H1 (cell line): ENCODE measurements at regions not wholly inside any gene's neighbourhood (a gene's known extent, or its start where the extent isn't known, plus 50 kb on each side); places are given as distances from the start of the nearest gene placed in this dataset.

Experiments used
- CTCF ChIA-PET: fragments of 300-600 bp; sonication (Branson Sonifier 250); formaldehyde crosslinking; loops from one replicate; lab custom pipeline; 2021; ENCODE audit not compliant: partially characterized antibody; lab: Charles Lee
- POLR2A ChIA-PET: fragments of 300-600 bp; sonication (Branson Sonifier 250); formaldehyde crosslinking; loops from one replicate; lab custom pipeline; 2021; ENCODE audit warnings: inconsistent platforms; ENCODE audit not compliant: partially characterized antibody; lab: Charles Lee
- DNase-seq, 2 experiments: peaks; one replicate each; pipeline versions ENCODE4 v3.0.0 to v3.0.0-alpha.2; 2010 to 2022; ENCODE audit warnings: low spot score in 2 of 2, low read depth in 1 of 2, mixed read lengths in 1 of 2
- FAIRE-seq: peaks from 2 replicates; lab custom pipeline; 2011; peaks lifted over from hg19 to GRCh38; lab: Jason Lieb, UNC
- H2AFZ ChIP-seq: 2 replicates; pipeline ENCODE4 v1.8.1; 2012; ENCODE audit warnings: low read length, inconsistent platforms
- H2AK5ac ChIP-seq: 2 replicates; pipeline ENCODE4 v1.6.1; 2013; ENCODE audit warnings: low read depth, low read length
- H2BK120ac ChIP-seq: replicated peaks from 2 replicates; pipeline ENCODE3; 2013; ENCODE audit warnings: low read depth, low read length, inconsistent platforms
- H2BK12ac ChIP-seq: 2 replicates; pipeline ENCODE4 v1.6.1; 2013; ENCODE audit warnings: low read depth, low read length
- H2BK15ac ChIP-seq: 2 replicates; pipeline ENCODE4 v1.6.1; 2013; ENCODE audit warnings: low read length
- H2BK20ac ChIP-seq: 2 replicates; pipeline ENCODE4 v1.6.1; 2013; ENCODE audit warnings: low read length
- H2BK5ac ChIP-seq: 2 replicates; pipeline ENCODE4 v1.6.1; 2013; ENCODE audit warnings: low read depth, low read length
- H3K14ac ChIP-seq: 2 replicates; pipeline ENCODE4 v1.6.1; 2013; ENCODE audit warnings: inconsistent platforms; ENCODE audit not compliant: insufficient read length
- H3K18ac ChIP-seq: 2 replicates; pipeline ENCODE4 v1.6.1; 2013; ENCODE audit warnings: low read length; ENCODE audit errors: extremely low read depth
- H3K23ac ChIP-seq: 2 replicates; pipeline ENCODE4 v1.6.1; 2013; ENCODE audit warnings: inconsistent platforms; ENCODE audit not compliant: insufficient read length
- H3K23me2 ChIP-seq: 2 replicates; pipeline ENCODE4 v1.6.1; 2013; ENCODE audit warnings: low read depth, low read length
- H3K27ac ChIP-seq: 2 replicates; pipeline ENCODE4 v1.6.1; 2011; ENCODE audit warnings: low read depth, low read length, inconsistent platforms
- H3K27me3 ChIP-seq, 4 experiments: replicated peaks in 1 of 4; 1 replicate in 1 of 4; 2 replicates in 3 of 4; pipeline versions ENCODE4 v1.6.1 to v1.8.1; 2011 to 2013; ENCODE audit warnings: low read length in 3 of 4, mild to moderate bottlenecking in 3 of 4, inconsistent platforms in 2 of 4, mixed read lengths in 2 of 4, moderate library complexity in 1 of 4; ENCODE audit not compliant: control insufficient read depth in 3 of 4, insufficient read depth in 3 of 4; ENCODE audit errors: extremely low read depth in 1 of 4
- H3K36me3 ChIP-seq, 4 experiments: 2 replicates each; pipeline versions ENCODE4 v1.6.1 to v1.8.1; 2011 to 2013; ENCODE audit warnings: mild to moderate bottlenecking in 4 of 4, low read length in 3 of 4, moderate library complexity in 2 of 4, control low read depth in 1 of 4, inconsistent platforms in 1 of 4; ENCODE audit not compliant: insufficient read depth in 4 of 4, control insufficient read depth in 2 of 4
- H3K4ac ChIP-seq: replicated peaks from 2 replicates; pipeline ENCODE3; 2013; ENCODE audit warnings: low read length, low read depth, mixed read lengths, inconsistent platforms; ENCODE audit not compliant: insufficient read length
- H3K4me1 ChIP-seq, 4 experiments: replicated peaks in 1 of 4; 1 replicate in 1 of 4; 2 replicates in 3 of 4; pipeline versions ENCODE4 v1.6.1 to v1.8.1; 2011 to 2013; ENCODE audit warnings: low read length in 3 of 4, inconsistent platforms in 2 of 4, mixed read lengths in 1 of 4; ENCODE audit not compliant: insufficient read depth in 4 of 4, control insufficient read depth in 3 of 4
- H3K4me2 ChIP-seq, 2 experiments: 2 replicates each; pipeline versions ENCODE4 v1.6.1 to v1.8.1; 2011 to 2013; ENCODE audit warnings: low read depth in 2 of 2, low read length in 2 of 2, control low read depth in 1 of 2, inconsistent platforms in 1 of 2, mild to moderate bottlenecking in 1 of 2; ENCODE audit not compliant: insufficient read depth in 1 of 2
- H3K4me3 ChIP-seq, 4 experiments: fragments of 200-600, 300-600 bp in 1 of 4; sonication (generic), shearing (Covaris generic), sonication (Bioruptor Twin) in 1 of 4; 2 replicates each; pipeline versions ENCODE4 v1.5.1 to v1.8.1; 2011 to 2016; ENCODE audit warnings: low read length in 4 of 4, low read depth in 3 of 4, control low read depth in 2 of 4, inconsistent platforms in 2 of 4, mild to moderate bottlenecking in 2 of 4, mixed read lengths in 1 of 4, moderate library complexity in 1 of 4; ENCODE audit not compliant: insufficient read depth in 2 of 4; ENCODE audit errors: extremely low read depth in 1 of 4
- H3K56ac ChIP-seq: replicated peaks from 2 replicates; pipeline ENCODE3; 2013; ENCODE audit warnings: low read depth, mild to moderate bottlenecking, mixed read lengths, low read length, inconsistent platforms; ENCODE audit not compliant: insufficient read length
- H3K79me1 ChIP-seq: 2 replicates; pipeline ENCODE4 v1.6.1; 2013; ENCODE audit warnings: low read depth, low read length, control low read depth
- H3K79me2 ChIP-seq, 2 experiments: 2 replicates each; pipeline versions ENCODE4 v1.6.1 to v1.8.1; 2012 to 2013; ENCODE audit warnings: low read length in 2 of 2, mild to moderate bottlenecking in 2 of 2, inconsistent platforms in 1 of 2; ENCODE audit not compliant: insufficient read depth in 2 of 2, control insufficient read depth in 1 of 2
- H3K9ac ChIP-seq, 4 experiments: replicated peaks in 1 of 4; 1 replicate in 1 of 4; 2 replicates in 3 of 4; pipeline versions ENCODE4 v1.6.1 to v1.8.1; 2011 to 2013; ENCODE audit warnings: low read depth in 3 of 4, low read length in 3 of 4, control low read depth in 2 of 4, mild to moderate bottlenecking in 2 of 4, moderate library complexity in 2 of 4, inconsistent platforms in 1 of 4; ENCODE audit errors: extremely low read depth in 1 of 4
- H3K9me3 ChIP-seq, 2 experiments: 2 replicates each; pipeline versions ENCODE4 v1.6.1 to v1.8.1; 2012 to 2013; ENCODE audit warnings: mild to moderate bottlenecking in 2 of 2, moderate library complexity in 2 of 2, control low read depth in 1 of 2, inconsistent platforms in 1 of 2, low read depth in 1 of 2, low read length in 1 of 2, mixed read lengths in 1 of 2; ENCODE audit not compliant: insufficient read depth in 2 of 2
- H4K20me1 ChIP-seq, 2 experiments: replicated peaks in 1 of 2; 2 replicates each; pipeline versions ENCODE3 to v1.8.1; 2011 to 2013; ENCODE audit warnings: inconsistent platforms in 2 of 2, low read length in 2 of 2, mild to moderate bottlenecking in 1 of 2; ENCODE audit not compliant: insufficient read depth in 2 of 2, control insufficient read depth in 1 of 2
- H4K5ac ChIP-seq: 2 replicates; pipeline ENCODE4 v1.6.1; 2013; ENCODE audit warnings: low read length, low read depth, mixed read lengths, inconsistent platforms; ENCODE audit not compliant: insufficient read length
- H4K8ac ChIP-seq: 2 replicates; pipeline ENCODE4 v1.8.0; 2013; ENCODE audit warnings: mild to moderate bottlenecking, moderate library complexity, low read length, inconsistent platforms; ENCODE audit not compliant: insufficient read depth; ENCODE audit errors: extremely low read depth
- H4K91ac ChIP-seq: replicated peaks from 2 replicates; pipeline ENCODE3; 2013; ENCODE audit warnings: low read length, mixed read lengths, inconsistent platforms; ENCODE audit not compliant: insufficient read length
- CHD2 ChIP-seq: IDR thresholded peaks from 2 replicates; pipeline ENCODE4 v1.6.1; 2012; ENCODE audit warnings: low read length, improper control_type of control experiment
- EZH2 ChIP-seq: fragments of 200-600 bp; sonication (generic); IDR thresholded peaks from 2 replicates; pipeline ENCODE4 v1.7.1; 2012; ENCODE audit warnings: low read depth, mild to moderate bottlenecking, moderate library complexity, low read length, inconsistent platforms; ENCODE audit not compliant: severe bottlenecking
- HDAC2 ChIP-seq, 2 experiments: fragments of 300-600 bp in 1 of 2; sonication (generic) in 1 of 2; IDR thresholded peaks; 2 replicates each; pipeline ENCODE4 v1.6.1; 2011 to 2012; ENCODE audit warnings: low read depth in 2 of 2, low read length in 2 of 2, mild to moderate bottlenecking in 2 of 2, moderate library complexity in 2 of 2, borderline replicate concordance in 1 of 2, inconsistent platforms in 1 of 2
- KDM1A ChIP-seq: fragments of 200-600, 300-600 bp; sonication (generic); IDR thresholded peaks from 2 replicates; pipeline ENCODE4 v1.7.1; 2016; ENCODE audit warnings: mild to moderate bottlenecking, low read length, borderline replicate concordance
- KDM4A ChIP-seq: IDR thresholded peaks from one replicate; pipeline ENCODE4 v1.7.1; 2012; ENCODE audit warnings: low read depth, mild to moderate bottlenecking, moderate library complexity, low read length, inconsistent platforms; ENCODE audit not compliant: severe bottlenecking
- POLR2AphosphoS5 ChIP-seq: IDR thresholded peaks from 2 replicates; pipeline ENCODE4 v1.6.1; 2011; ENCODE audit warnings: low read depth, low read length
- SAP30 ChIP-seq: fragments of 300-600 bp; sonication (generic); IDR thresholded peaks from 2 replicates; pipeline ENCODE4 v1.7.1; 2012; ENCODE audit warnings: low read length, moderate library complexity, mild to moderate bottlenecking, inconsistent platforms; ENCODE audit not compliant: insufficient read depth, insufficient replicate concordance
- SIN3A ChIP-seq, 2 experiments: IDR thresholded peaks in 1 of 2; conservative IDR thresholded peaks in 1 of 2; 2 replicates each; pipeline ENCODE4 v1.6.1; 2011 to 2012; ENCODE audit warnings: low read length in 2 of 2, improper control_type of control experiment in 1 of 2, low read depth in 1 of 2, mild to moderate bottlenecking in 1 of 2
- SUZ12 ChIP-seq: fragments of 200-600 bp; sonication (generic); IDR thresholded peaks from 2 replicates; pipeline ENCODE4 v1.6.1; 2012; ENCODE audit warnings: mild to moderate bottlenecking, inconsistent platforms, low read length, moderate library complexity, mixed read lengths
- ZNF274 ChIP-seq: IDR thresholded peaks from 2 replicates; pipeline ENCODE4 v1.7.0; 2012; ENCODE audit warnings: low read length, borderline replicate concordance; ENCODE audit errors: extremely low read depth
- WGBS, 2 experiments: shearing (Covaris generic) in 1 of 2; methylation state at CpG; one replicate each; pipeline versions ENCODE4 v1.1.6 to v1.1.7; 2013 to 2015; ENCODE audit warnings: low lambda C conversion rate in 2 of 2, mixed read lengths in 2 of 2, inconsistent platforms in 1 of 2, low coverage in 1 of 2, missing lambda C conversion rate in 1 of 2; ENCODE audit not compliant: insufficient replicate concordance in 2 of 2, insufficient coverage in 1 of 2, insufficient read length in 1 of 2; ENCODE audit errors: extremely low coverage in 1 of 2, missing lambda C conversion rate in 1 of 2; 5-methylcytosine and 5-hydroxymethylcytosine counted together

GRCh38 chr10:61338146-61338545, 115.0 kb downstream of the TMEM26 start:
- Histone ChIP-seq H3K79me1 (no peaks in the 10 kb centered on the region), H3K27ac (no peak overlapping the region), H2AFZ (no peak overlapping the region), H2BK5ac (no peak overlapping the region), H3K4me2 (no peak overlapping the region), H2AK5ac (no peak overlapping the region), H3K14ac (no peak overlapping the region), H3K4me1 (no peaks in the 10 kb centered on the region), H3K23ac (no peak overlapping the region), H2BK120ac (no peak overlapping the region), H3K23me2 (no peaks in the 10 kb centered on the region), H3K4ac (no peak overlapping the region), H2BK12ac (no peak overlapping the region), H2BK15ac (no peak overlapping the region), H4K20me1 (no peaks in the 10 kb centered on the region), H4K5ac (no peak overlapping the region), H3K9me3 (no peaks in the 10 kb centered on the region), H2BK20ac (no peak overlapping the region), H3K56ac (no peak overlapping the region), H4K8ac (no peak overlapping the region), H4K91ac (no peak overlapping the region), H3K27me3 (no peaks in the 10 kb centered on the region), H3K79me2 (no peaks in the 10 kb centered on the region), H3K18ac (no peak overlapping the region), H3K4me3 (no peak overlapping the region), H3K36me3 (no peaks in the 10 kb centered on the region), H3K9ac (no peak overlapping the region)
- FAIRE-seq: no peak
- ChIA-PET CTCF (no interaction called here), POLR2A (no interaction called here)
- WGBS, 2 experiments: 92% methylated on average over 1 of the region's 1 CpG; no CpG with 5 or more reads in 1 of the 2 experiments
- TF ChIP-seq SUZ12: no peak
- TF ChIP-seq CHD2: no peak
- TF ChIP-seq EZH2: no peak
- TF ChIP-seq POLR2AphosphoS5: no peak
- TF ChIP-seq KDM1A: no peak
- TF ChIP-seq KDM4A: no peak
- no peak for TF ChIP-seq ZNF274
- no peak for TF ChIP-seq SIN3A (conservative IDR thresholded peaks at IDR 0.05 in 1 of 2, IDR thresholded peaks at IDR 0.05 in 1 of 2; ENCODE audit: low read depth in 1 of 2, low read length in 2 of 2)
- no peak for TF ChIP-seq HDAC2 (IDR thresholded peaks at IDR 0.05; ENCODE audit: borderline replicate concordance in 1 of 2, low read depth in 2 of 2, low read length in 2 of 2)
- no peak for TF ChIP-seq SAP30
- no peak for DNase-seq
